T1000 (cell line): ENCODE measurements at regions not wholly inside any gene's neighbourhood (a gene's known extent, or its start where the extent isn't known, plus 50 kb on each side); places are given as distances from the start of the nearest gene placed in this dataset.

Source experiments
- DNase-seq: peaks from one replicate; lab custom pipeline; 2025; ENCODE audit warnings: mixed read lengths; lab: John Stamatoyannopoulos, UW

GRCh38 chr17:73785496-73785895 lies 141.3 kb upstream of the SDK2 start:
- DNase-seq: no peak

GRCh38 chr17:73785958-73786743 lies 141.9 kb upstream of the SDK2 start:
- no peak for DNase-seq

DNA sequence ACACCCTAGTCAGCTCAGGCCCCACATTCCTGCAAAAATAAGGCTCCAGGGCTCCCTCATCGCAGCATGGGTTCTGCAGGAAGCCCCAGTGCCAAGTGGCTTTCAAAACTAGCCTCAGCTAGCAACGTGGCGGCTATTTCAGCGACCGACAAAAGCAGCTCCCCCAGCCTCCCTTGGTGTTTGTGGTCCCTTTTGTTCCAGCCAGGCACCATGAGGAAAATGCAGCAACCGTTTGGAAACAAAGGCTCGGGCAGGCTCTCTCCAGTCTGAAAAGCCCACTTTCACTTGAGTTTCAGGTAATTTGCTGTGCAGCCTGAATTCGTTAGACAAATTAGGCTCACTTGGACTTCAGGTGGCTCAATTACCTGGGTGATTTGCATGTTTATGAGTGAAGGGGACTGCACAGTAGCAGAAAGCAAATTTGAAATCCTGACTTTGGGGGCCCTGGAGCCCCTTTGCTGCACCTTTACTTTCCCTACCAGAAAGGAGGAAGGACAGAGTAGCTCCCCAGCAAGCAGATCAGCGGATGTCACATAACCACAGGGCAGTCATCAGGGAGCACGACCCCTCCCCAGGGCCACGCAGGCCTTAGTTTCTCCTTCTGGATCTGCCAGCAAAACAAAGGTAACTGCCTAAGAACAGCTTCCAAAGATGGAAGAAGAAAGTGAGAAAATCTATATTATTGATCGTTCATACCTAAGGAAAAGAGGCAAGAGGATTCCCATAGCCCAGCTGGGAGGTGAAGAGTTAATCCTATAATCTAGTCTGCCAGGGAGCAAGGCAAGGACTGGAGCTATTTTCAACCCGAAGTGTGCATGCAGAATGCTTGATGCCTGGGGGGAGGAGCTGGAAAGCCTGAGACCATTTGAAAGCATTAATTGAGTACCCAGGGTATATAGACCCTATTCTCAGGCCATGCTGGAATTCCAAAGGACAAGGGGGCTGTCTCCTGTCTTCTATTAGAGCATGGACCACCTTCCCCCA lies 143.1 kb upstream of the SDK2 start:
- no peak for DNase-seq

- DNase-seq: no peak
Observed at GRCh38 chr17:73788111-73788510, 143.9 kb upstream of the SDK2 start.

- DNase-seq: no peak
Observed at GRCh38 chr17:73791121-73791520, 146.9 kb upstream of the SDK2 start.

DNA sequence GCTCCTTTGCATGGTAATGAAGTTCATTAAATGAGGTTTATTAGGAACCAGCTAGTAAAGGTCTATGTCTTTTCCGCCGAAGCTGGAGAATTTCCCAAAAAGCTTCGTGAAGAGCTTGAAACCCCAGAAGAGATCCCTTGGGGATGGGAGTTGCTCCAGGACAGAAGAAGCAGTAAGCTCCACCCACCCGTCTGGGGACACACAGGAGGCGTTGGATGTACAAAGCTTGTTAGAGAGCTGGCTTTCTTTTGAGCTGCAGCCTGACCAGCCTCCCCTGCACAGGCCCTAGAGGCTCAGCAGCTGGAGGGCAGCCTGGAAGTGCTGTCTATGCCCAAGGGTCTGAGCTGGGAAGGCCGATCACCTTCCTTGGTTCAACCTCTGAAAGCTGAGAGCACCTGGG lies 147.4 kb upstream of the SDK2 start:
- DNase-seq: no peak

GRCh38 chr17:73792994-73793393 lies 148.7 kb upstream of the SDK2 start:
- no peak for DNase-seq

DNA sequence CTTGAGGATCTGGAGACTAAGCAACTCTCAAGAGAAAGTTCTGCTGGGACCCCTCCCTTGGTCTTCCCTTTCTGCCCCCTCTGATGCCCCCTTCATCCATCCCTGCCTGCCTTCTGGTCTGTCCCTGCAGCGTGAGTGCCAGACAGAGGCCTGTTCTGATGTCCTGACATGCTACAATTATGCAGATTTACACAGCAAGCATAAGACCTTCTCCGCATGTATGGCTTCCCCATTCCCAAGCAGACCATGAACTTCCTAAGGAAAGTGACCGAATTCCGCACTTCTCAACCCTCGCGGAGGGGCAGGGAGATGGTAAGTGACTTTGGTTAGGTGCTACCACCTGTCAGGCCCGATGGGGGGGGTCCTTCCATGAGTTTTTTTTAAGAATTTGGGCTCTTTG lies 150.1 kb upstream of the SDK2 start:
- no peak for DNase-seq

GRCh38 chr17:73795730-73796129 lies 151.5 kb upstream of the SDK2 start:
- no peak for DNase-seq

GRCh38 chr17:73797594-73798110 lies 153.4 kb upstream of the SDK2 start:
- no peak for DNase-seq

DNA sequence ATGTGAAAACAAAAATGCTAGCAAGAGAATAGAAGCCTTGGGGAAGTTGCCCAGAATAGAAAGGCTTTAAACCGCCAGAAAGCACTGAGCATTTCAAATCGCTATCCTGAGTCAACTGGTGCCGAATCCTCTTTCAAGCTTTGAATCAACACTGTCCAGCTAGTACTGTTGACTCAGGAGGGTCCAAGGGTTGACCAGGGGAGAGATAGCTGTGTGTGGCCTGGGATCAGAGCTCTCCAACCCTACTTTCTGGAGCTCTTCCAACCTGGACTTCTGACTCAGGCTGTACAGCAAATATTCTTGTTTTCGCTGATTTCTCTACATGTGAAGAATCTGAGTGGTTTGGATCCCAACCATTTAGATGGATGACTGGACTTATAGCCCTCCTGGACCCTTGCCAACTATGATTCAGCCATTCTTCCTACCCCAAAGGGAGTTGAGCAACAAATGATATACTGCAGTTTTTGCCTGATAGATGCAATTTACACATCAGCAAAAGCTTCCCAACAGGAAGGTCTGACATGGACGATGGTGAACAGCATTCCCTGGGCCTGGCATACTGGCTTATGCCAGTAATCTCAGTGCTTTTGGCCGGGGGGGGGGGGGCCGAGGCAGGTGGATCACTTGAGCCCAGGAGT lies 154.0 kb upstream of the SDK2 start:
- DNase-seq: no peak

DNA sequence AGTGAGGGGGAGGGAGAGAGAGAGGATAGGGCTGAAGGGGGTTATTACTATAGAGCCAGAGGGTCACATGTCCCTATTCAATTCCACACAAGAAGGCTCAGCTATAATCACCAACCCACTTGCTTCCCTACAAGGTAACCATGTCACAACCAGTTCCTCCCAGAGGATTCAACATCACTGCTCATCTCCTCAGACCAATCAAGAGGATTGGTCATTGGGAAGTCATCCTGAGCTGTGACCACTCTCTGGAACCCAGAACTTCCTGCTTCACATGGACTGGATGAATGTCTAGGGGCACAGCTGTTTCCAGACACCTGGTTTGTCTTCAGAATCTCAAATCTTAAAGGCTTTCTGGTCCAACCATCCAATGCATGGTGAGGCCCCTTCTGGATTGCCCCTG lies 154.9 kb upstream of the SDK2 start:
- DNase-seq: no peak

DNA sequence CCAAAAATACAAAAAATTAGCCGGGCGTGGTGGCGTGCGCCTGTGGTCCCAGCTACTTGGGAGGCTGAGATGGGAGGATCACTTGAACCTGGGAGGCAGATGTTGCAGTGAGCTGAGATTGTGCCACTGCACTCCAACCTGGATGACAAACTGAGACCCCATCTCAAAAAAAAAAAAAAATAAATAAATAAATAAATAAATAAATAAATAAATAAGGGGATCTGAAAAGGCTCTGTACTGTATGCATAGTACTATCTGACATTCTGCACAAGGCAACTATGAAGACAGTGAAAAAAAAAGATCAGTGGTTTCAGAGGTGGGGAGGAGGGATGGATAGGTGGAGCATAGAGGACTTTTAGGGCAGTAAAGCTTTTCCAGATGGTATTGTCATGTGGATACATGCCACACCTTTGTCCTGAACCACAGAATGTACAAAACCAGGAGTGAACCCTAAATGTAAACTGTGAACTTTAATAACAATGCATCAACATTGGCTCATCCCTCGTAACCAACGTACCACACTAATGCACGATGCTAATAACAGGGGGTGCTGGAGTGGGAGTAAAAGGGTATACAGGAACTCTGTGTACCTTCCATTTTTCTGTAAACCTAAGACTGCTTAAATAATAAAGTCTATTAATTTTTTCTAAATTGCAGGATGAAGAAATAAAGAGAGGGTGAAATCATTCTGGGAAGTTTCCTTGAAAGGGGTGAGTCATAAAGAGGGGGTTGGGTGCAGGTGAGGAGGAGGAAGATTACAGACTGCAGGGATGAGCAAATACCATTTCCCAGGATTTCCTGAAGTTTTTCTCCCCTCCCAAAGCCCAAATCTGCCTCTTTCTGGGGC lies 155.8 kb upstream of the SDK2 start:
- DNase-seq: no peak

DNA sequence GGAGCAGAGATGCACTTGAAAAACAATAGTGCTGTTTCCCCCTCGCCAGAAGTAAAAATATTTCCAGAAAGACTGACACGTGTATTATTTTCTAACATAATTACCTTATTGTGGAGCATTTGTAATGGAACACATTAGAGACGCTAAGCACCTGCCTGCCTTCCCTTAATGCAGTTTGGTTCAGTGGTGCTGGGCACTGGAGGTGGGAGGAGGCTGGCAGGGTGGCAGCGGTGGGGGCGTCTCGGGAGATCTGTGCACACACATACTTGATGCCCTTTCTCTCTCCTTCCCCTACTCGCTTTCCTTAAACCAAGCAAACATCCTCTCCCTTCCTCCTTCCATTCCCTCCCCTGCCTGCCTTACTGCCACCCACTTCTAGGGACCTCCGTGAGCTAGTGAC lies 156.6 kb upstream of the SDK2 start:
- DNase-seq: no peak

- no peak for DNase-seq
Observed at GRCh38 chr17:73801455-73802100, 157.3 kb upstream of the SDK2 start.

DNA sequence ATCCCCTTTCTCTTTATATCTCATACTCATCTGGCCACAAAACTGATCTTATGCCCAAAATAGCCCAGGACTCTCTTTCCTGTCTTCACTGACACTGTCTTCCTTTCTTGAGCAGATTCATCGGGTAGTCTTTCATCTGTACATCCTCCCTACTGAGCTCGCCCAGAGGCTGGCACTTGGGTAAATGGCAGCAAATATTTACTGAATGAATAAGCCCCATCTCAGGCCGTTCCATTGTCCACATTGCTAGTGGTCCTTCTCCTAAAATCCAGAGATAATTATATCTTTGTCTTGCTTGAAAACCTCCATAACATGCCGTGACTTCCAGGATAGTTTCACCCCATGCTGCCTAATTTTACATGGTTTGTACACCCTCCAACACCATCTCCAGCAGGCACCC lies 158.1 kb upstream of the SDK2 start:
- no peak for DNase-seq

GRCh38 chr17:73802871-73803270 lies 158.6 kb upstream of the SDK2 start:
- DNase-seq: no peak

DNA sequence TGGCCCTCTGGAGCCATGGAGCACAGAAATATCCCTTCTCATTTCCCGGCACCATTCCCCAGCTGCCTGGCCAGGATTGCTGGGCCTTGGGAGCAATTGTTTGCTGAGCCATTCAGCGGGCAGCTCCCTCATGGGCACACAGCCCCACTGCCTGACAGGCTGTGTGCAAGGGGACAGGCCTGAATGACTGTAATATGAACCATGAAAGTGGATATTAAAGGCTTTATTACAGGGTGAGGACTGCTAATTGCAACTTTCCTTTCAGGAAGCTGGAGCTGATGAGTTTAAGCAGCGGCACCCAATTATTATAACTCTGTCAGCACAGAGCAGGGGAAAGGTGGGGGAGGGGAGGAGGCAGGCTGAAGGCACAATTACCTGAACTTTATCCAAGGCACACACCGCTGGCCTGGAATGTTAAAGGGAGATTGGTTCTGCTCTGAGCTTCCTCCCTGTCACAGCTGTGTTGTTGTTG lies 159.8 kb upstream of the SDK2 start:
- DNase-seq: no peak

DNA sequence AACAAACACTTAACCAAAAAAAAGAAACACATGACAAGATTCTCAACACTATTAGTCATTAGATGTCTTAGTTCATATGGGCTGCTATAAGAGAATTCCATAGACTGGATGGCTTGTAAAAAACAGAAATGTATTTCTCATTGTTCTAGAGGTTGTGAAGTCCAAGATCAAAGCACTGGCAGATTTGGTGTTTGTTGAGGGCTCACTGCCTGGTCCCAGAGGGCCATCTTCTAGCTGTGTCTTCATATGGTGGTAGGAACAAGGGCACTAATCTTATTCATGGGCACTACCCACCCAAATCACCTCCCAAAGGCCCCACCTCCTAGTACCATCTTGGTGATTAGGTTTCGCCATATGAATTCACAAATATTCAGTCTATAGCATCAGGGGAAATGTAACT lies 162.5 kb upstream of the SDK2 start:
- no peak for DNase-seq

- no peak for DNase-seq
Observed at GRCh38 chr17:73813201-73813600, 169.0 kb upstream of the SDK2 start.

DNA sequence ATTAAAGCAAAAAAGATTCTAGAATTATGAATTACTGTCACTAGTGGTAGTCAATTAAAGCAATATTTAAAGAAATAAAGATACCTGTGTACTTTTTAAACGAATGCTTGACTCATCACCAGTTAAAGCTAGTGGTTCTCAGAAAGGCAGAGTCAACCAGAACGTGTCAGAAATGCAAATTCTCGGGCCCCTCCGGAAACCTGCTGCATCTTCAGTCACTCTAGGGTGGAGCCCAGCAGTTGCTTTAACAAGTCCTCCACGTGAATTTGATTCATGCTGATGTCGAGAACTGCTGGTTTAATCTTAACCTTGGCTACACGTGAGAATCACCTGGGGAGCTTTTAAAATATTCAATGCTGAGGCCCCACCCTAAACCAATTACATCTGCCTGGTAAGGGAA lies 169.8 kb upstream of the SDK2 start:
- DNase-seq: no peak
